A549 (cell line): ENCODE measurements at regions not wholly inside any gene's neighbourhood (a gene's known extent, or its start where the extent isn't known, plus 50 kb on each side); places are given as distances from the start of the nearest gene placed in this dataset.

Experiments used
- ATAC-seq, 2 experiments: fragments of 200-7000 bp in 1 of 2; fragments of >200 bp in 1 of 2; cut with Nextera tagmentation in 1 of 2; cut with Tn5 transposase in 1 of 2; 3 replicates each; pipeline versions ENCODE4 v1.8.0 to v1.9.1; 2018 to 2020; ENCODE audit warnings: mild to moderate bottlenecking in 1 of 2, moderate library complexity in 1 of 2
- CTCF ChIA-PET: fragments of 300-600 bp; sonication (Branson Sonifier 250); formaldehyde crosslinking; extraction: SDS; loops from one replicate; lab custom pipeline; 2021; ENCODE audit warnings: antibody characterized with exemption, inconsistent platforms; lab: Yijun Ruan, JAX
- POLR2A ChIA-PET: fragments of 350-600 bp; formaldehyde crosslinking; extraction: SDS; loops from one replicate; lab custom pipeline; 2021; ENCODE audit warnings: antibody characterized with exemption, inconsistent platforms; lab: Yijun Ruan, JAX
- DNase-seq, 2 experiments: peaks; one replicate each; pipeline versions ENCODE4 v3.0.0 to v3.0.0-alpha.2; 2011 to 2016; ENCODE audit warnings: low read depth in 1 of 2, low spot score in 1 of 2
- FAIRE-seq: peaks from 2 replicates; lab custom pipeline; 2011; peaks lifted over from hg19 to GRCh38; lab: Jason Lieb, UNC
- H3K27ac ChIP-seq, 2 experiments: fragments of >200 bp; sonication (Bioruptor Twin); formaldehyde crosslinking; 3 replicates each; pipeline ENCODE4 v1.5.1; 2016 to 2017
- H3K4me1 ChIP-seq: fragments of >200 bp; sonication (Bioruptor Twin); formaldehyde crosslinking; 3 replicates; pipeline ENCODE4 v1.6.1; 2016
- H3K4me2 ChIP-seq: fragments of >200 bp; sonication (Bioruptor Twin); formaldehyde crosslinking; 3 replicates; pipeline ENCODE4 v1.6.1; 2016
- H3K4me3 ChIP-seq: fragments of >200 bp; sonication (Bioruptor Twin); formaldehyde crosslinking; 3 replicates; pipeline ENCODE4 v1.5.1; 2016
- H3K9me3 ChIP-seq: fragments of >200 bp; sonication (Bioruptor Twin); formaldehyde crosslinking; 3 replicates; pipeline ENCODE4 v1.6.1; 2016
- CBX2 ChIP-seq: fragments of 200-600 bp; sonication (generic); IDR thresholded peaks from 2 replicates; pipeline ENCODE4 v1.6.1; 2016; ENCODE audit warnings: low read depth, mild to moderate bottlenecking, borderline replicate concordance
- CBX8 ChIP-seq: fragments of 200-600 bp; sonication (generic); IDR thresholded peaks from 2 replicates; pipeline ENCODE4 v1.6.1; 2016
- CEBPB ChIP-seq, 2 experiments: fragments of >200 bp in 1 of 2; sonication (Bioruptor Twin) in 1 of 2; formaldehyde crosslinking in 1 of 2; IDR thresholded peaks; 2 replicates each; pipeline ENCODE4 v1.6.1; 2012 to 2016
- CHD4 ChIP-seq: fragments of 200-600 bp; sonication (generic); IDR thresholded peaks from 2 replicates; pipeline ENCODE4 v1.6.1; 2016; ENCODE audit warnings: antibody characterized with exemption, mild to moderate bottlenecking, borderline replicate concordance
- EHF ChIP-seq: fragments of 250-450 bp; sonication (Bioruptor Pico); IDR thresholded peaks from 2 replicates; pipeline ENCODE4 v1.5.0; 2020; ENCODE audit warnings: mild to moderate bottlenecking
- ESRRA ChIP-seq: fragments of 150-350 bp; IDR thresholded peaks from 2 replicates; pipeline ENCODE4 v1.6.1; 2014; ENCODE audit warnings: mild to moderate bottlenecking, low read length, borderline replicate concordance
- GATA3 ChIP-seq: IDR thresholded peaks from 2 replicates; pipeline ENCODE4 v1.6.1; 2012; ENCODE audit warnings: borderline replicate concordance
- HOXA7 ChIP-seq: fragments of 250-450 bp; sonication (Bioruptor Pico); IDR thresholded peaks from 2 replicates; pipeline ENCODE4 v1.5.0; 2020; ENCODE audit warnings: mild to moderate bottlenecking, moderate library complexity
- HOXB5 ChIP-seq: fragments of 250-450 bp; sonication (Bioruptor Pico); IDR thresholded peaks from 2 replicates; pipeline ENCODE4 v1.5.0; 2020; ENCODE audit warnings: mild to moderate bottlenecking, moderate library complexity
- NPAS2 ChIP-seq: fragments of 250-450 bp; sonication (Bioruptor Pico); IDR thresholded peaks from 2 replicates; pipeline ENCODE4 v1.8.0; 2022; ENCODE audit warnings: mild to moderate bottlenecking, moderate library complexity, borderline replicate concordance
- NR3C1 ChIP-seq: fragments of >200 bp; sonication (Bioruptor Twin); formaldehyde crosslinking; IDR thresholded peaks from 3 replicates; pipeline ENCODE4 v1.6.1; 2017
- POLR2A ChIP-seq: IDR thresholded peaks from 2 replicates; pipeline ENCODE4 v1.6.1; 2012; ENCODE audit warnings: mild to moderate bottlenecking, low read length
- RAD21 ChIP-seq, 2 experiments: fragments of >200 bp in 1 of 2; sonication (Bioruptor Twin) in 1 of 2; formaldehyde crosslinking in 1 of 2; IDR thresholded peaks in 1 of 2; conservative IDR thresholded peaks in 1 of 2; 2 replicates in 1 of 2; 3 replicates in 1 of 2; pipeline ENCODE4 v1.6.1; 2012 to 2018; ENCODE audit warnings: inconsistent platforms in 1 of 2
- RARB ChIP-seq: fragments of 250-450 bp; sonication (Bioruptor Pico); IDR thresholded peaks from 2 replicates; pipeline ENCODE4 v1.8.0; 2021; ENCODE audit warnings: mild to moderate bottlenecking, moderate library complexity
- RCOR1 ChIP-seq: fragments of 150-350 bp; IDR thresholded peaks from 2 replicates; pipeline ENCODE4 v1.6.1; 2014; ENCODE audit warnings: antibody characterized with exemption, low read length, low read depth
- TP53 ChIP-seq: fragments of 250-450 bp; sonication (Bioruptor Pico); IDR thresholded peaks from 2 replicates; pipeline ENCODE4 v1.5.0; 2021; ENCODE audit warnings: mild to moderate bottlenecking, moderate library complexity
- ZC3H11A ChIP-seq: fragments of 450-650 bp; IDR thresholded peaks from 2 replicates; pipeline ENCODE4 v1.6.1; 2014; ENCODE audit warnings: antibody characterized with exemption, mild to moderate bottlenecking
- ZNF302 ChIP-seq: fragments of 250-450 bp; sonication (Bioruptor Pico); IDR thresholded peaks from 2 replicates; pipeline ENCODE4 v1.9.0; 2021; ENCODE audit warnings: inconsistent platforms, mild to moderate bottlenecking, moderate library complexity
- ZSCAN20 ChIP-seq: fragments of 250-450 bp; sonication (Bioruptor Pico); IDR thresholded peaks from 2 replicates; pipeline ENCODE4 v1.8.0; 2022; ENCODE audit warnings: mild to moderate bottlenecking, moderate library complexity
- WGBS: methylation state at CpG from one replicate; pipeline ENCODE4 v1.1.6; 2017; ENCODE audit errors: missing lambda C conversion rate; 5-methylcytosine and 5-hydroxymethylcytosine counted together
- TF ChIP-seq, protein P1 (sequence below): fragments of 250-450 bp; sonication (Bioruptor Pico); IDR thresholded peaks from 2 replicates; pipeline ENCODE4 v1.5.0; 2020; ENCODE audit warnings: low read depth, mild to moderate bottlenecking, moderate library complexity
- TF ChIP-seq, protein P2 (sequence below): fragments of >200 bp; sonication (Bioruptor Twin); formaldehyde crosslinking; IDR thresholded peaks from 3 replicates; pipeline ENCODE4 v1.6.1; 2016
- TF ChIP-seq, protein P3 (sequence below): fragments of 150-350 bp; IDR thresholded peaks from 2 replicates; pipeline ENCODE4 v1.6.1; 2014; ENCODE audit warnings: low read depth, mild to moderate bottlenecking, low read length
- TF ChIP-seq, protein P4 (sequence below): fragments of 450-650 bp; IDR thresholded peaks from 2 replicates; pipeline ENCODE4 v1.6.1; 2014; ENCODE audit warnings: antibody characterized with exemption
- TF ChIP-seq, protein P5 (sequence below): fragments of >200 bp; sonication (Bioruptor Twin); formaldehyde crosslinking; IDR thresholded peaks from 3 replicates; pipeline ENCODE4 v1.5.1; 2016

DNA sequence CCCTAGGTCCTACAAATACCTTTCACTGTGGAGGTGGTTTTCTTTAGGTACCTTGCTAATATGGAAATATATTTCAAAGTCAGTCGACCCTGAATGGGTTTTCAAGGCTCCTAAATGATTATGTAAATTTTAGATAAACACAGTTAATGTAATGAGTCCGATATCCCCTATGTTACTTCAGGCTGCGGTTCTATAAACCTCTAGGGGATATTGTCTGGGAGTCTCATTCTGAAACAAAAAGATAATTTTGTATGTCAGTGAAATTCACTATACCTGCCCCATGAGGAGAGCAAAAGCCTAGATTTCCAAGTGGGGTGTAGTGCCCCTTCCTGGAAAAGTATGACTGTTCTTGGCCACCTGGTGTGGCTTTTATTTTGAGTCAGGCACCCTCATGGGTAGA lies 377.3 kb downstream of the ICE1 start:
- DNase-seq (no peak), ATAC-seq (no peak), FAIRE-seq (no peak)
- Histone ChIP-seq H3K27ac (no peak overlapping the region), H3K9me3 (no peaks in the 10 kb centered on the region), H3K4me2 (no peak overlapping the region), H3K4me3 (no peak overlapping the region), H3K4me1 (no peaks in the 10 kb centered on the region)
- no peak for TF ChIP-seq EHF (CRISPR knock-in tag)
- CTCF ChIA-PET: interaction anchor here (0.6 kb wide), 1 partner anchor 1945 kb away, joined by 3 read pairs; no protein-coding TSS in a partner anchor
- WGBS: 3% methylated on average over 3 of the region's 3 CpGs
- POLR2A ChIA-PET: no interaction called here

DNA sequence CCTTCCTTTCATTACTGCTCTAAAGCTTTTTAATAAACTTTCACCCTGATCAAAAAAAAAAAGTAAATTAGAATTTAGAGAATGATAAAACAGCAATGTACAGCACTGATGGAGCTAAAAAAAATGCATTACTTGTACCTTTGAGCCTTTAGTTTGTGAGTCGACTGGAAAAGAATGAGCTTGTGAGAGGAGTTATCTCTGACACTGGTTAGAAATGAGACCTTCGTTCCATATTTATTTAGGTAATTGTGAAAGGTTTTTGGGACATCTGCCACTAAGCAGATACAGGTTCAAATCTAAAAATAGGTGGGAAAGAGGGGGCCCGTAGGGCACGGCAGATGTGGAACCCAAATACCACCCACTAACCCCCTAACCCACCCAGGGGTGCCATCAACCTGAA lies 376.8 kb downstream of the ICE1 start:
- FAIRE-seq (no peak), ATAC-seq (no peak), DNase-seq (no peak)
- no peaks in the 10 kb centered on the region for H3K4me1 ChIP-seq
- CTCF ChIA-PET: interaction anchor here (0.6 kb wide), 1 partner anchor 1946 kb away, joined by 3 read pairs; no protein-coding TSS in a partner anchor
- no peaks in the 10 kb centered on the region for H3K9me3 ChIP-seq
- no peak overlapping the region for H3K4me3 ChIP-seq
- no peak overlapping the region for H3K4me2 ChIP-seq
- no peak for TF ChIP-seq RARB (CRISPR knock-in tag)
- TF ChIP-seq, protein P1, sequence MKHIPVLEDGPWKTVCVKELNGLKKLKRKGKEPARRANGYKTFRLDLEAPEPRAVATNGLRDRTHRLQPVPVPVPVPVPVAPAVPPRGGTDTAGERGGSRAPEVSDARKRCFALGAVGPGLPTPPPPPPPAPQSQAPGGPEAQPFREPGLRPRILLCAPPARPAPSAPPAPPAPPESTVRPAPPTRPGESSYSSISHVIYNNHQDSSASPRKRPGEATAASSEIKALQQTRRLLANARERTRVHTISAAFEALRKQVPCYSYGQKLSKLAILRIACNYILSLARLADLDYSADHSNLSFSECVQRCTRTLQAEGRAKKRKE (CRISPR knock-in tag): no peak
- no peak for TF ChIP-seq ZC3H11A
- TF ChIP-seq, protein P2, sequence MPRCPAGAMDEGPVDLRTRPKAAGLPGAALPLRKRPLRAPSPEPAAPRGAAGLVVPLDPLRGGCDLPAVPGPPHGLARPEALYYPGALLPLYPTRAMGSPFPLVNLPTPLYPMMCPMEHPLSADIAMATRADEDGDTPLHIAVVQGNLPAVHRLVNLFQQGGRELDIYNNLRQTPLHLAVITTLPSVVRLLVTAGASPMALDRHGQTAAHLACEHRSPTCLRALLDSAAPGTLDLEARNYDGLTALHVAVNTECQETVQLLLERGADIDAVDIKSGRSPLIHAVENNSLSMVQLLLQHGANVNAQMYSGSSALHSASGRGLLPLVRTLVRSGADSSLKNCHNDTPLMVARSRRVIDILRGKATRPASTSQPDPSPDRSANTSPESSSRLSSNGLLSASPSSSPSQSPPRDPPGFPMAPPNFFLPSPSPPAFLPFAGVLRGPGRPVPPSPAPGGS: no peak
- TF ChIP-seq, protein P3, sequence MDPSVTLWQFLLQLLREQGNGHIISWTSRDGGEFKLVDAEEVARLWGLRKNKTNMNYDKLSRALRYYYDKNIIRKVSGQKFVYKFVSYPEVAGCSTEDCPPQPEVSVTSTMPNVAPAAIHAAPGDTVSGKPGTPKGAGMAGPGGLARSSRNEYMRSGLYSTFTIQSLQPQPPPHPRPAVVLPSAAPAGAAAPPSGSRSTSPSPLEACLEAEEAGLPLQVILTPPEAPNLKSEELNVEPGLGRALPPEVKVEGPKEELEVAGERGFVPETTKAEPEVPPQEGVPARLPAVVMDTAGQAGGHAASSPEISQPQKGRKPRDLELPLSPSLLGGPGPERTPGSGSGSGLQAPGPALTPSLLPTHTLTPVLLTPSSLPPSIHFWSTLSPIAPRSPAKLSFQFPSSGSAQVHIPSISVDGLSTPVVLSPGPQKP: no peak
- no peak for TF ChIP-seq RCOR1
- TF ChIP-seq EHF (CRISPR knock-in tag): no peak
- TF ChIP-seq RAD21 (conservative IDR thresholded peaks at IDR 0.05 in 1 of 2, IDR thresholded peaks at IDR 0.05 in 1 of 2): no peak
- TF ChIP-seq, protein P4, sequence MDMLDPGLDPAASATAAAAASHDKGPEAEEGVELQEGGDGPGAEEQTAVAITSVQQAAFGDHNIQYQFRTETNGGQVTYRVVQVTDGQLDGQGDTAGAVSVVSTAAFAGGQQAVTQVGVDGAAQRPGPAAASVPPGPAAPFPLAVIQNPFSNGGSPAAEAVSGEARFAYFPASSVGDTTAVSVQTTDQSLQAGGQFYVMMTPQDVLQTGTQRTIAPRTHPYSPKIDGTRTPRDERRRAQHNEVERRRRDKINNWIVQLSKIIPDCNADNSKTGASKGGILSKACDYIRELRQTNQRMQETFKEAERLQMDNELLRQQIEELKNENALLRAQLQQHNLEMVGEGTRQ: no peak
- no peak for TF ChIP-seq NPAS2 (CRISPR knock-in tag)
- no peak for TF ChIP-seq ZNF302 (CRISPR knock-in tag)
- no peak for TF ChIP-seq CBX2
- no peak for TF ChIP-seq POLR2A
- no peak for TF ChIP-seq CBX8
- TF ChIP-seq ESRRA: no peak
- POLR2A ChIA-PET: no interaction called here
- 3% methylated on average over 4 of the region's 4 CpGs for WGBS
- H3K27ac ChIP-seq: no peak overlapping the region

DNA sequence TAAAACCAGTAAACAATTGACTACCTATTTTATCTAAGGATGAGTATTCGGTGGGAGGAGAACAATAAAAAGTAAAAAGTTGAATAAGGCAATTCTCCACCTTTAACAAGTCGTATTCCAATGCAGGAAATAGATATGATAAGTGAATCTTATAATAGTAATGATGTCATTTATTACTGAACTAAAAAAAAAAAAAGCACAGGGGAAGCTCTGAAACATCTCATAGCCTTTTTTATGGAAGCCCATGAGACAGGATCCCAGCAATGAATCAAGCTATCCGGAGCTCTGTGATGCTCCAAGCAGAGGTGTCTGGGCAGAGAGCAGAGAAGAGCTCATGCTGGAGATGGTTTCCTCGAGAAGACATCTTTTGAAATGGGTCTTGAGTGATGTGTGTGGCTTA lies 376.0 kb downstream of the ICE1 start:
- Histone ChIP-seq H3K4me2 (no peak overlapping the region), H3K4me1 (no peaks in the 10 kb centered on the region), H3K9me3 (no peaks in the 10 kb centered on the region), H3K4me3 (no peak overlapping the region), H3K27ac (no peak overlapping the region)
- POLR2A ChIA-PET: no interaction called here
- FAIRE-seq (no peak), ATAC-seq (no peak), DNase-seq (no peak)
- TF ChIP-seq, protein P3: no peak
- TF ChIP-seq TP53 (CRISPR knock-in tag): no peak
- TF ChIP-seq ZSCAN20 (CRISPR knock-in tag): no peak
- TF ChIP-seq HOXA7: no peak
- TF ChIP-seq NR3C1: no peak
- TF ChIP-seq, protein P5, sequence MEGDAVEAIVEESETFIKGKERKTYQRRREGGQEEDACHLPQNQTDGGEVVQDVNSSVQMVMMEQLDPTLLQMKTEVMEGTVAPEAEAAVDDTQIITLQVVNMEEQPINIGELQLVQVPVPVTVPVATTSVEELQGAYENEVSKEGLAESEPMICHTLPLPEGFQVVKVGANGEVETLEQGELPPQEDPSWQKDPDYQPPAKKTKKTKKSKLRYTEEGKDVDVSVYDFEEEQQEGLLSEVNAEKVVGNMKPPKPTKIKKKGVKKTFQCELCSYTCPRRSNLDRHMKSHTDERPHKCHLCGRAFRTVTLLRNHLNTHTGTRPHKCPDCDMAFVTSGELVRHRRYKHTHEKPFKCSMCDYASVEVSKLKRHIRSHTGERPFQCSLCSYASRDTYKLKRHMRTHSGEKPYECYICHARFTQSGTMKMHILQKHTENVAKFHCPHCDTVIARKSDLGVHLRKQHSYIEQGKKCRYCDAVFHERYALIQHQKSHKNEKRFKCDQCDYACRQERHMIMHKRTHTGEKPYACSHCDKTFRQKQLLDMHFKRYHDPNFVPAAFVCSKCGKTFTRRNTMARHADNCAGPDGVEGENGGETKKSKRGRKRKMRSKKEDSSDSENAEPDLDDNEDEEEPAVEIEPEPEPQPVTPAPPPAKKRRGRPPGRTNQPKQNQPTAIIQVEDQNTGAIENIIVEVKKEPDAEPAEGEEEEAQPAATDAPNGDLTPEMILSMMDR: no peak
- no peak for TF ChIP-seq RARB (CRISPR knock-in tag)
- TF ChIP-seq GATA3: no peak
- TF ChIP-seq CEBPB (IDR thresholded peaks at IDR 0.05): no peak
- TF ChIP-seq HOXB5: no peak
- TF ChIP-seq RCOR1: no peak
- no peak for TF ChIP-seq POLR2A
- no peak for TF ChIP-seq CBX8
- no peak for TF ChIP-seq CHD4
- CTCF ChIA-PET: no interaction called here
- 2% methylated on average over 4 of the region's 4 CpGs for WGBS
